Retinal pigment epithelial cell (primary cell): ENCODE measurements at regions not wholly inside any gene's neighbourhood (a gene's known extent, or its start where the extent isn't known, plus 50 kb on each side); places are given as distances from the start of the nearest gene placed in this dataset.

Experiments used
- DNase-seq: peaks from one replicate; pipeline ENCODE4 v3.0.0-alpha.2; 2010; ENCODE audit warnings: low read depth
- H3K4me3 ChIP-seq: 2 replicates; pipeline ENCODE4 v1.5.1; 2011; ENCODE audit warnings: mild to moderate bottlenecking, low read length, control low read depth, moderate library complexity
- TF ChIP-seq, protein P1 (sequence below): conservative IDR thresholded peaks from 2 replicates; pipeline ENCODE4 v1.5.1; 2011; ENCODE audit warnings: low read depth, low read length, control low read depth, inconsistent platforms

DNA sequence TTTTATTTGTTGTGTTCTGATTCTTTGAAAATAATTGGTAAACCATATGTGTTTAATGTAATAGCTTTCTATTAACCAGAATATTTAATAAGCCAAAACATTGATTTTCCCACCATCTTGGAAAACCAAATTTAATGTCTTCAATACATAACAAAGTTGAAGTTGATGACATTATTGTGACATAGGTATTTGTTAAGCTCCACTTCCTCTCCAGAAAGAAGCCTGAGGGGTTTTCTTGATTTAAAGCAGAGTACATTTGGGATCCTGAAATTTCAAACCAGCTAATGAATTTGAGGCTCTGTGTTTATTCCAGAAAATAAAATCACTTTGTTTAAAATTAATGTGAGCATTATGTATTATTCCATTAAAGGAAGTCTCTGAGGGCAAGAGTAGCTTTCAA, 106.3 kb downstream of the PERP start:
- no peak overlapping the region for H3K4me3 ChIP-seq
- TF ChIP-seq, protein P1, sequence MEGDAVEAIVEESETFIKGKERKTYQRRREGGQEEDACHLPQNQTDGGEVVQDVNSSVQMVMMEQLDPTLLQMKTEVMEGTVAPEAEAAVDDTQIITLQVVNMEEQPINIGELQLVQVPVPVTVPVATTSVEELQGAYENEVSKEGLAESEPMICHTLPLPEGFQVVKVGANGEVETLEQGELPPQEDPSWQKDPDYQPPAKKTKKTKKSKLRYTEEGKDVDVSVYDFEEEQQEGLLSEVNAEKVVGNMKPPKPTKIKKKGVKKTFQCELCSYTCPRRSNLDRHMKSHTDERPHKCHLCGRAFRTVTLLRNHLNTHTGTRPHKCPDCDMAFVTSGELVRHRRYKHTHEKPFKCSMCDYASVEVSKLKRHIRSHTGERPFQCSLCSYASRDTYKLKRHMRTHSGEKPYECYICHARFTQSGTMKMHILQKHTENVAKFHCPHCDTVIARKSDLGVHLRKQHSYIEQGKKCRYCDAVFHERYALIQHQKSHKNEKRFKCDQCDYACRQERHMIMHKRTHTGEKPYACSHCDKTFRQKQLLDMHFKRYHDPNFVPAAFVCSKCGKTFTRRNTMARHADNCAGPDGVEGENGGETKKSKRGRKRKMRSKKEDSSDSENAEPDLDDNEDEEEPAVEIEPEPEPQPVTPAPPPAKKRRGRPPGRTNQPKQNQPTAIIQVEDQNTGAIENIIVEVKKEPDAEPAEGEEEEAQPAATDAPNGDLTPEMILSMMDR: no peak
- DNase-seq: no peak

DNA sequence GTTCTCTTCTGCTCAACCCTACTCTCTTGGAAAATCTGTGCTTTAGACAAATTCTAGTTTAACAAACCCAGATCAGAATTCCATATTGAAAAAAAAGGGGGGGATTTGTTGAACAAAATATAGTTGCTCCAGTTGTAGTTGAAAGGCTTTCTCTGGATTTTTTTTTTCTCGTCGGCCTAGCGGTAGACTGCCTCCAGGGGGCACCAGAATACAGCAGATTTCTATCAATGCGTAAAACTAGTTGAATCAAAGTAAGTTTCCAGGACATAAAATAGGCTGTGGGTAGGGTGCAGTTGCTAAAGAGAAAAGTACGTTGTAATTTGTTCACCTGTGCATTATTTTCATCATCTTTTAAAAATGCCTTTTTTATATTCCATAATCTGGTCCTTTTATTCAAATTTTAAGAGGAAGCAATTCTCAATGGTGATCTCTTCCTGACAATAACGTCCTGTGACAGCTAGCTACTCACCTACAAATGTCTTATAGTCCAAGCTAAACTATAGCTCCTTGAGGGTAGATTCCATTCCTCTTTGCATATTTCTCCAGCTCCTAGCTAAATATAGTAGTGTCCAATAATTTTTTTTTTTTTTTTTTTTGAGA, 105.4 kb downstream of the PERP start:
- no peak overlapping the region for H3K4me3 ChIP-seq
- no peak for DNase-seq
- TF ChIP-seq, protein P1: peak; percentile 96

DNA sequence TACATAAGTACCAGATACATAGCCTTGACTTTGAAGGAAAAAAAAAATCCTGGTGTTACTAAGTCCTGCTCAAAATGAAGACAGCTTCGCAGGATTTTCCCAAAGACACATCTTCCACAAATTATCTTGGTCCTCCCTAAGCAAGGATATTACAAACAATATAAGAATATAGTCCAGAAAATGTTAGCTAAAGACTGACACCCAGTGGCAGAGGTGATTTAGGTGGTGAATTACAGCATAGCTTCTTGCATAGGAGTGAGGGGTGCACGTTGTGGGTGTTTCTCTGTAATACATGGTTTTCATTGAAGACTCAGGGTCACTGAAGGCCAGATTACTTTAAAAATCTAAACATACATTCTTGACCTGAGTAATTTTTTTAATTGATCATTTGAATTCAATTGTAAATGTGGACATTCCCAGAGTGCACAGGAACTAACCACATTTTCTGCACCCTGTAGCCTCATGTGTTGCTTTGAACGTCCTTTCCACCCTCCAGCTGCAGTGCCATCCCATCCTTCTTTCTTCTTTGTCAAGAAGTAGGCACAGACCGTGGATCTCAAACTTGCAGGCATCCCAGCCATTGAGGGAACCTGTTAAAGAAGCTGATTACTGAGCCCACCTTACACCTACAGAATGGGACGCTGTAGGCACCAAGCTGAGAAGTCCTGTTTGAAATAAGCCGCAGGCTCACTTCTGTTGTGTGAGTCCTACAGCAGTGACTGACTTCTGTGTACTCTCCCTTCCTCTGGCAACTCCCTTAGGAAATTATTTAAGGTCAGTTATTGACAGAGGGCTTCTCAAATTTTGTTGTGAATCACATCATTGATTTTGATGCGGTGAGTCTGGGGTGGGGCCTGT, 102.6 kb downstream of the PERP start:
- DNase-seq: no peak
- no peak overlapping the region for H3K4me3 ChIP-seq
- TF ChIP-seq, protein P1: peak; percentile 59

DNA sequence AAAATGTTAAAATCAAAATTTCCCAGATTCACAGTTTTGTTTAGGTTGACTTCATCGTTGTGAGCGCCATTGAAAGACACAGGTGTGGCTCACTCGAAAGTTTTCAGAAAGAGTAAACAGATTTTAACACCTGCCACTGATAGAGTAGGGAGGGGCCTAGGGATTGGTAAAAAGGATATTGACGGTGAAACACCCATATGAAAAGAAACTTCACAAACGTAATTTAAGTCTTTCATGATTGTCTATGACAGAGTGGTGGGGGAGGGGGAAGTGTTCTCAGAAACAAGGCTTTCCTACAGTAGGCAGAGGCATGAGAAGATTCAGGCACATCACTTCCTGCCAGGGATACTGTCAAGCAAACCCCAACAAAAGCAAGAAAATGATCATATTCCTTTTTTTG, 101.4 kb downstream of the PERP start:
- TF ChIP-seq, protein P1: no peak
- no peak overlapping the region for H3K4me3 ChIP-seq
- DNase-seq: no peak

DNA sequence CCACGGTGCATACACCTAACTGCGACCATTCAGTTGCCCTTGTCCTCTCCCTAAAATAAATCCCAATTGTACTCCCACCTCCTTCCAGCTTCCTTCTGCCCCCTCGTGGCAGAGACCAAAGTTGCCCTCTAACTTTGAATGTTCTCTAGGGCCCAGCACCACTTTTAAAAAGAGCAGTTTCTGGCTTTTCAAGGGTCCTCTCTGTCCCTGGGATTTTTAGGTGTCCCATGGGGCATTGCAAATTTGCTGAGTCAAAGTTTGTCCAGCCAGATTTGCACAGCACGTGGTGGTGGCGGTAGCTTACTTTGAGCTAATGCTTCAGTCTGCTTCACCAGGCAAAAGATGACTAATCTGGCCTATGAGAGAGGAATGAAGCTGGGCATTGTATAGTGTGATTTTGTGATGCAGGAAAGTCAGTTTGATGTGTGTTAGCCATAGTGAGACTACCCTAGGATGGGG, 100.2 kb downstream of the PERP start:
- TF ChIP-seq, protein P1: peak; percentile 81
- H3K4me3 ChIP-seq: no peak overlapping the region
- peak; percentile 24 for DNase-seq

DNA sequence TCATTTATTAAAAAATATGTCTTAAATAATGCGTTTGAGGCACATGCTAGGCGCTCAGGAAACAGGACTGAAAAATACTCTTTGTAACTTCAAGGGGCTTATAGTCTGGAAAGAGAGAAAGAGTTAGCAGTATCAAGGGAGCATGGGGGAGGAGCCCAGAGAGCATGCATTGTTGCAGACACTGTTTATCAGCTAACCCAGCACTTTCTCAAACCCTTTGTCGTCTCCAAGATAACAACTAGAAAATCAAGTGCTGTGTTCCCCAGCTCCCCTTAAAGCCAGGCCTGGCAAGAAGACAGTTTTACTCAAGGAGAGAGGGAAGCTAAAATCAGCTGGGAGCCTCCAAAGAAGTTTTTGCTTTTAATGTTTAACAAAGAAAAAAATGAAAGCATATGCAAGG, 98.4 kb downstream of the PERP start:
- no peak for DNase-seq
- TF ChIP-seq, protein P1: no peak
- no peak overlapping the region for H3K4me3 ChIP-seq

DNA sequence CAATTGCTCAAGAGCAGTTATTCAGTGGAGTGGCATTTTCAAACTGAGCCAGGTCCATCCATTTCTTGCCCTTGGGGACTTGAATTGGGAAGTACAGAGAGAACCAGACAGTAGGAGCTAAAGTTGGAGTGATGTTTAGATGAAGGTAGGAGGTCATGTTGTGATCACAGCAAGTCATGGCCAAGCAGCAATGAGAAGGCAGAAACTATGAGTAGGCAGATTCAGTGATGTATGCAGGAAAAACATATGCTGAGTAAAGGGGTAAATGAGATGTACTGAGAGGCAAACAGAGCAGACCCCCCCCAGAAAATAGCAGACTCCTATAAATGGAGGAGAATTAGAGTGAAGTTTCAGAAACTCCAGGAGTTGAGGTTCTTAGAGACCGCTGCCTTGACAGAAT, 95.8 kb downstream of the PERP start:
- no peak overlapping the region for H3K4me3 ChIP-seq
- TF ChIP-seq, protein P1: no peak
- DNase-seq: no peak
